ENCODE measurements at regions not wholly inside any gene's neighbourhood (a gene's known extent, or its start where the extent isn't known, plus 50 kb on each side); places are given as distances from the start of the nearest gene placed in this dataset.

GRCh38 chr4:62591756-62592155, 1391.6 kb downstream of the ADGRL3 start:
- TF ChIP-seq POLR2A (IDR thresholded peaks at IDR 0.05; ENCODE audit: low read depth, low read length) (no peak), SPI1 (IDR thresholded peaks at IDR 0.05; ENCODE audit: low read depth, low read length) (no peak), POLR2AphosphoS5 (IDR thresholded peaks at IDR 0.05; ENCODE audit: low read depth, low read length) (no peak), TAF1 (IDR thresholded peaks at IDR 0.05; ENCODE audit: low read depth, low read length) (no peak)
